IPS DF 19.7 (cell line): ENCODE measurements at regions not wholly inside any gene's neighbourhood (a gene's known extent, or its start where the extent isn't known, plus 50 kb on each side); places are given as distances from the start of the nearest gene placed in this dataset.
"Not testable (repeated sequence)": the region's sequence is repeated elsewhere in the genome, so short reads cannot be mapped to it uniquely, and the experiment has no call there.

Experiments
- DNase-seq: peaks from one replicate; pipeline ENCODE4 v3.0.0-alpha.2; 2013; ENCODE audit warnings: low read depth, low spot score

- no peak for DNase-seq
Observed at GRCh38 chr3:82761858-82762257, 1000.4 kb upstream of the GBE1 start.

GRCh38 chr3:82745544-82745943, 984.1 kb upstream of the GBE1 start:
- DNase-seq = no peak

GRCh38 chr3:82743196-82743595, 981.8 kb upstream of the GBE1 start:
- no peak for DNase-seq

- no peak for DNase-seq
Observed at GRCh38 chr3:82741346-82741745, 979.9 kb upstream of the GBE1 start.

DNA sequence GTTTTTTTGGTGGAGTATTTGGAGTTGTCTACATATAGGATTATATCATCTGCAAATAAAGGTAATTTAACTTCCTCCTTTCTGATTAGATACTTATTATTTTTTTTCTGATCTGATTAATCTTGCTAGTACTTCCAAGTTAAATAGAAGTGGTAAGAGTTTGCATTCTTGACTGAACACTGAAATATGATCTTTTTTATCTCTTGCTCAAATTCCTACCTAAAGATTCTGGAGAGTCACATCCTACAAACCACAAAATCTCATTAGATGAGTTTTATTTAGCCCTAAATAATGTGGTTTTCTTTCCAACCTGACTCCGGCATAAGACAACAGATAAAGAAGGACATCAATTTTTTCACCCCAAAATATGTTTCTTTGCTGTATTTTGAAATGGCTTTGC, 977.9 kb upstream of the GBE1 start:
- DNase-seq = no peak

DNA sequence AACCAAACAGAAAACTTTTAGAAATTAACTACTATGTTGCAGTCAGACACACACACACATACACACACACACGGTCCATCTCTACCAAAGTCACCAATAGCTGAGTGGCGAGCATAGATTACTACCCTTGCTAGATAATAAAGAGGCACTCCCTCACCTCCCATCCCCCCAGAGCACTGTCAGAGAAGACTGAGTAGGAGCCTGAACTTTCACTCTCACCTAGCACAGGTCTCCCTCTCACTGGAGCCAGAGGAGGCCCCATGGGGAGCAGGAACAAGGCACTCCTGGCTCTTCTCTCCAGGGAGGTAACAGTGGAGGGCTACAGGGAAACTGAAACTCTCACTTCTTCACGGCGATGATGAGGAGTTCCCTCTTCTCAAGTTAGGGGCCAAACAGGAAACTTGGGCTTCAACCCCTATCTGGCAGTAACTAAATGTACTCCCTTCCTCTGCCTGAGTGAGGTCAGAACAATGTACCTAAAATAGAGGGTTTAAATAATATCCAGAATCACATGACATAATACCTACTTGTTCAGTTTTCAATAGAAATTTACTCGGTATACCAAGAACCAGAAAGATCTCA, 975.3 kb upstream of the GBE1 start:
- no peak for DNase-seq

DNA sequence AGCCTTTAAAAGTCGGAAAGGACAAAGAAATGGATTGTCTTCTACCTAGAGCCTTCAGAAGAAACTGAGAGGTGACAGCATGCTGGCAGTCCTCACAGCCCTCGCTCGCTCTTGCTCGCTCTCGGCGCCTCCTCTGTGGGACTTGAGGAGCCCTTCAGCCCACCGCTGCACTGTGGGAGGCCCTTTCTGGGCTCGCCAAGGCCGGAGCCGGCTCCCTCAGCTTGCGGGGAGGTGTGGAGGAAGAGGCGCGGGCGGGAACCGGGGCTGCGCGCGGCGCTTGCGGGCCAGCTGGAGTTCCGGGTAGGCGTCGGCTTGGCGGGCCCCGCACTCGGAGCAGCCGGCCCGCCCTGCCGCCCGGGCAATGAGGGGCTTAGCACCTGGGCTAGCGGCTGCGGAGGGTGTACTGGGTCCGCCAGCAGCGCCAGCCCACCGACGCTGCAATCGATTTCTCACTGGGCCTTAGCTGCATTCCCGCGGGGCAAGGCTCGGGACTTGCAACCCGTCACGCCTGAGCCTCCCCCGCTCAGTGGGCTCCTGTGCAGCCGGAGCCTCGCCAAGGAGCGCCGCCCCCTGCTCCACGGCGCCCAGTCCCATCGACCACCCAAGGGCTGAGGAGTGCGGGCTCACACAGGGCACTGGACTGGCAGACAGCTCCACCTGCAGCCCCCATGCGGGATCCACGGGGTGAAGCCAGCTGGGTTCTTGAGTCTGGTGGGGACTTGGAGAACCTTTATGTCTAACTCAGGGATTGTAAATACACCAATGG, 953.8 kb upstream of the GBE1 start:
- DNase-seq = no peak

DNA sequence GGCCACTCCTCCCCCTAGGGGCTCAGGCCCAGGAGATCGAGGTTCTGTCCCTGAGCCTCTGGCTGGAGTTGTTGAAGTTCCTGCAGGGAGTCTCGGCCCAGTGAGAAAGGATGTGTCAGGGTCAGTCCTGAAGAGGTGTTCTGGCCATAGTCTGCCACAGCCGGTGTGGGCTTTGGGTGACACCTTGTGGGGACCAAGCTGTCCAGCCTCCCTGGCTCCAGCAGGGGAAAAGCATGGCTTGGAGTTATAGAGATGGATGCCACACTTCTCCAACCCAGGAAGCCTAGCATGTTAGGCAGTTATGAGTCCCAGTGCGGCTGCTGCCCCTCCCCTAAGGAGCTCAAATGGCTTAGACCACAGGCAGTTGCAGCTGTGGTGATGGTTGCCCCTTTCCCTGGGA, 945.6 kb upstream of the GBE1 start:
- no peak for DNase-seq

GRCh38 chr3:82685761-82686160, 924.3 kb upstream of the GBE1 start:
- DNase-seq = no peak

GRCh38 chr3:82676356-82677026, 915.0 kb upstream of the GBE1 start:
- DNase-seq = no peak

- no peak for DNase-seq
Observed at GRCh38 chr3:82672966-82673365, 911.5 kb upstream of the GBE1 start.

DNA sequence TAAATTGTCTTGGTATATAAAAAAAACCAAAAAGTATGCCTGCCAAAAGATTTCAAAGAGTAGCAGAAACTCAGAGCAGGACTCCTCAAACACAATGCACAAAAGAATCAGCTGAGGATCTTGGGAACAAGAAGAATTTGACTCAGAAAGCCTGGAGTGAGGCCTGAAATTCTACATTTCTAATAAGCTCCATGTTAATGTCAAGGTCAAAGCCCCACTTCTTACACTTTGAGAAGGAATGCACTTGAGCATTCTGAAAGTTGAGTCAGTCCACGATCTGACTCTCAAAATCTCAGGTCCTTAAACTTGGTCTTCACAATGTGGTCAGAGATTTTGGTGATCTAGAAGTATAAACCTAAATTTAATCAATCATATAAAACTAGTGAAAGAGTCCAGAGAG, 910.0 kb upstream of the GBE1 start:
- DNase-seq = no peak

- DNase-seq = no peak
Observed at GRCh38 chr3:82654708-82655107, 893.3 kb upstream of the GBE1 start.

DNA sequence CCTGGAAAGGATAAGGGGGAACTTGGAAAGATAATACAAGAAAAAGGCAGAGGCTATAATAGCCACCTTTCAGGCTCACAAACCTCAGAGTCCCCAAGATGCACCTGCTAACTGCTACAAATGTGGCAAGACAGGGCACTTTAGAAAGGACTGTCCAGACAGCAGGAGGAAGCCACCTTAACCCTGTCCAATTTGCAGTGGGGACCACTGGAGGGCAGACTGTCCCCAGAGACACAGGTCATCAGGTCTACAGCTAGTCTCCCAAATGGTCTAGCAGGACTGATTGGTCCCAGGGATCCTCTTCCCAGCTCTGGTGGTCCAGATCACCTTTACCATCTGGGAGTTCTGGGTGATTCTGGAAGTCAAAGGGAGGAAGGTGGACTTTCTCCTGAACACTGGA, 882.5 kb upstream of the GBE1 start:
- DNase-seq = no peak

- no peak for DNase-seq
Observed at GRCh38 chr3:82641701-82642100, 880.3 kb upstream of the GBE1 start.

- no peak for DNase-seq
Observed at GRCh38 chr3:82640254-82640653, 878.8 kb upstream of the GBE1 start.

DNA sequence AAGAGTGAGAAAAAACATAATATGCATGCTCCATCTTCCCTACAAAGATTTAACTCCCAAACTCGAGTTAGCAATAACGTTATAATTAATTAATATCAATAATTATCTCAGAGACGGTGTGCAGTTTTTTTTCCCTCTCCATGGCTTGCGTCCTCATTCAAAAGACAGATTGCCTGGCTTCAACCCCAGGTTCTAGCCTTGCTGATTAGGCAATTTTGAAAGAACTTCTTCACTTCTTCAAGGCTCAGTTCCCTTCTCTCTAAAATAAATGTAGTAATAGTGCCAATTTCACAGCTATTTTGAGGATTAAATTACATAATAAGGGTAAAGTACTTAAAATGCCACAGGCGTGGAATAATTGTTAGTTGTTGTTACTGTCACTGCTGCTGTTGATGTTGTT, 876.1 kb upstream of the GBE1 start:
- DNase-seq = no peak

GRCh38 chr3:82636177-82636576, 874.7 kb upstream of the GBE1 start:
- no peak for DNase-seq

GRCh38 chr3:82633319-82633718, 871.9 kb upstream of the GBE1 start:
- DNase-seq = no peak

GRCh38 chr3:82629937-82630336, 868.5 kb upstream of the GBE1 start:
- DNase-seq = no peak

DNA sequence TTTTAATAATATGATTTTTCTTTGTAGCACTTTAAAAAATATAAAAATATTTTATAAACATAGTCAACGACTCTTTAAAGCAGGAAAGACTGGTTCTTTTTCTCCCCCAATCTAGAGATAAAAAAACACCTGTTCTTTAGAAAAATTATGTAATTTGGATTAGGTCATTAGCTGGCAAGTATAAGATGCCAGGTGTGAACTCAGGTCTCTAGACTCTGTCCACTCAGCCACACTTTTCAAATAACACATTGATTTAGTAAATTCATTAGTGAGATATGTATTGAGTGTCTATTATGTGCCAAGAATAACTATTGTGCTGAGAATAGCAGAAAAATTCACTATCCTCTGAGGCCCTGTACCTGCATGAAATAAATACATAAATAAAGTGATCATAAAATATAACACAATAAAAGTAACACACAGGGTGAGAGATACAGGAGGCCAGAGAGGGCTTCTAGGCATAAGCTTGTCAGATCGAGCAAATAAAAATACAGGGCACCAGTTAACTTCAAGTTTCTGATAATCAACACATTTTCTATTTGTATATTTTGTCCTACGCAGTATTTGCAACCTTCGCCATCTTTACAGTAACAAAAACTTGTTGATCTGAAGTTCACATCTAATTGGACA, 867.1 kb upstream of the GBE1 start:
- DNase-seq = no peak

GRCh38 chr3:82627733-82628132, 866.3 kb upstream of the GBE1 start:
- no peak for DNase-seq

GRCh38 chr3:82620744-82621143, 859.3 kb upstream of the GBE1 start:
- DNase-seq = not testable (repeated sequence)
